ENCODE measurements at regions not wholly inside any gene's neighbourhood (a gene's known extent, or its start where the extent isn't known, plus 50 kb on each side); places are given as distances from the start of the nearest gene placed in this dataset.

GRCh38 chr6:14635195-14635594, 517.6 kb downstream of the CD83 start:
- Mint-ChIP-seq H3K36me3 (peaks cover 1% of the 10 kb centered on the region), H3K4me1 (peaks cover 51% of the 10 kb centered on the region), H3K9me3 (no peaks in the 10 kb centered on the region), H3K4me3 (peak overlapping the region; percentile 67), H3K27me3 (peaks cover 38% of the 10 kb centered on the region), H3K27ac (peak overlapping the region; percentile 93)
- CTCF ChIA-PET = interaction anchor here (1.2 to 1.6 kb wide), 2 partner anchors 30 to 76 kb away, joined by 3 to 7 read pairs; no protein-coding TSS in a partner anchor
- peak; percentile 76 for DNase-seq

GRCh38 chr6:14635934-14636591, 518.5 kb downstream of the CD83 start:
- H3K4me1 Mint-ChIP-seq = peaks cover 51% of the 10 kb centered on the region
- H3K36me3 Mint-ChIP-seq = peaks cover 1% of the 10 kb centered on the region

GRCh38 chr6:14638435-14638905, 520.9 kb downstream of the CD83 start:
- Mint-ChIP-seq H3K36me3 (peaks cover 1% of the 10 kb centered on the region), H3K9me3 (no peaks in the 10 kb centered on the region), H3K4me1 (peaks cover 50% of the 10 kb centered on the region), H3K27ac (no peak overlapping the region), H3K27me3 (peaks cover 18% of the 10 kb centered on the region), H3K4me3 (no peak overlapping the region)
- CTCF ChIA-PET = no interaction called here
- no peak for DNase-seq

More at GRCh38 chr6:14635934-14636591, 518.5 kb downstream of the CD83 start:
- peaks cover 37% of the 10 kb centered on the region for H3K27me3 Mint-ChIP-seq
- peak overlapping the region; percentile 93 for H3K27ac Mint-ChIP-seq
- H3K9me3 Mint-ChIP-seq = no peaks in the 10 kb centered on the region
- CTCF ChIA-PET = interaction anchor here (1.3 to 1.6 kb wide), 2 partner anchors 15 to 75 kb away, joined by 3 to 7 read pairs; no protein-coding TSS in a partner anchor
- DNase-seq = peak; percentile 48
- peak overlapping the region; percentile 67 for H3K4me3 Mint-ChIP-seq

GRCh38 chr6:14638906-14639761, 521.6 kb downstream of the CD83 start:
- CTCF ChIA-PET = interaction anchor here (0.9 to 1.3 kb wide), 2 partner anchors 10 to 15 kb away, joined by 3 read pairs; no protein-coding TSS in a partner anchor

GRCh38 chr6:14639983-14640599, 522.5 kb downstream of the CD83 start:
- Mint-ChIP-seq H3K4me3 (no peak overlapping the region), H3K27me3 (peaks cover 10% of the 10 kb centered on the region), H3K36me3 (peaks cover 1% of the 10 kb centered on the region), H3K27ac (no peak overlapping the region), H3K9me3 (no peaks in the 10 kb centered on the region), H3K4me1 (peaks cover 34% of the 10 kb centered on the region)
- CTCF ChIA-PET = interaction anchor here (0.9 to 1.3 kb wide), 2 partner anchors 11 to 16 kb away, joined by 3 read pairs; no protein-coding TSS in a partner anchor
- DNase-seq = no peak

More at GRCh38 chr6:14638906-14639761, 521.6 kb downstream of the CD83 start:
- no peak for DNase-seq
- peaks cover 1% of the 10 kb centered on the region for H3K36me3 Mint-ChIP-seq
- H3K27ac Mint-ChIP-seq = no peak overlapping the region
- H3K9me3 Mint-ChIP-seq = no peaks in the 10 kb centered on the region
- H3K27me3 Mint-ChIP-seq = peaks cover 11% of the 10 kb centered on the region
- no peak overlapping the region for H3K4me3 Mint-ChIP-seq
- H3K4me1 Mint-ChIP-seq = peaks cover 44% of the 10 kb centered on the region

GRCh38 chr6:14640631-14641030, 523.1 kb downstream of the CD83 start:
- Mint-ChIP-seq H3K4me1 (peaks cover 29% of the 10 kb centered on the region), H3K27me3 (peaks cover 10% of the 10 kb centered on the region), H3K4me3 (no peak overlapping the region), H3K36me3 (peaks cover 1% of the 10 kb centered on the region), H3K27ac (no peak overlapping the region), H3K9me3 (no peaks in the 10 kb centered on the region)
- CTCF ChIA-PET = interaction anchor here (1.3 kb wide), 1 partner anchor 17 kb away, joined by 3 read pairs; no protein-coding TSS in a partner anchor
- DNase-seq = no peak

GRCh38 chr6:14641423-14642135, 524.0 kb downstream of the CD83 start:
- Mint-ChIP-seq H3K4me1 (peaks cover 19% of the 10 kb centered on the region), H3K27me3 (peaks cover 10% of the 10 kb centered on the region), H3K27ac (peak overlapping the region; percentile 19), H3K9me3 (no peaks in the 10 kb centered on the region), H3K4me3 (no peak overlapping the region), H3K36me3 (peaks cover 1% of the 10 kb centered on the region)
- no peak for DNase-seq
- CTCF ChIA-PET = no interaction called here

GRCh38 chr6:14642136-14642505, 524.5 kb downstream of the CD83 start:
- no peak overlapping the region for H3K27ac Mint-ChIP-seq
- H3K9me3 Mint-ChIP-seq = no peaks in the 10 kb centered on the region
- peaks cover 1% of the 10 kb centered on the region for H3K36me3 Mint-ChIP-seq
- no peak overlapping the region for H3K4me3 Mint-ChIP-seq
- peaks cover 14% of the 10 kb centered on the region for H3K4me1 Mint-ChIP-seq
- DNase-seq = no peak
- peaks cover 10% of the 10 kb centered on the region for H3K27me3 Mint-ChIP-seq
- CTCF ChIA-PET = no interaction called here

- DNase-seq = no peak
- Mint-ChIP-seq H3K27me3 (peaks cover 13% of the 10 kb centered on the region), H3K9me3 (no peaks in the 10 kb centered on the region), H3K4me1 (peaks cover 9% of the 10 kb centered on the region), H3K36me3 (no peaks in the 10 kb centered on the region), H3K27ac (no peak overlapping the region), H3K4me3 (no peak overlapping the region)
- CTCF ChIA-PET = no interaction called here
Observed at GRCh38 chr6:14642842-14643241, 525.3 kb downstream of the CD83 start.

GRCh38 chr6:14644381-14644780, 526.8 kb downstream of the CD83 start:
- H3K4me1 Mint-ChIP-seq = peaks cover 3% of the 10 kb centered on the region
- H3K4me3 Mint-ChIP-seq = no peak overlapping the region
- DNase-seq = no peak
- H3K27me3 Mint-ChIP-seq = peaks cover 13% of the 10 kb centered on the region
- no peaks in the 10 kb centered on the region for H3K36me3 Mint-ChIP-seq
- CTCF ChIA-PET = no interaction called here
- no peak overlapping the region for H3K27ac Mint-ChIP-seq
- H3K9me3 Mint-ChIP-seq = peaks cover 4% of the 10 kb centered on the region

- Mint-ChIP-seq H3K27ac (no peak overlapping the region), H3K27me3 (peaks cover 11% of the 10 kb centered on the region), H3K36me3 (no peaks in the 10 kb centered on the region), H3K4me1 (no peaks in the 10 kb centered on the region), H3K9me3 (peaks cover 4% of the 10 kb centered on the region), H3K4me3 (no peak overlapping the region)
- no peak for DNase-seq
- CTCF ChIA-PET = no interaction called here
Observed at GRCh38 chr6:14645221-14645620, 527.6 kb downstream of the CD83 start.

- peaks cover 9% of the 10 kb centered on the region for H3K27me3 Mint-ChIP-seq
Observed at GRCh38 chr6:14645841-14646240, 528.3 kb downstream of the CD83 start.

GRCh38 chr6:14646371-14646770, 528.8 kb downstream of the CD83 start:
- H3K9me3 Mint-ChIP-seq = peaks cover 4% of the 10 kb centered on the region
- CTCF ChIA-PET = no interaction called here
- no peaks in the 10 kb centered on the region for H3K4me1 Mint-ChIP-seq
- no peak overlapping the region for H3K4me3 Mint-ChIP-seq
- no peak for DNase-seq
- no peaks in the 10 kb centered on the region for H3K36me3 Mint-ChIP-seq
- peaks cover 9% of the 10 kb centered on the region for H3K27me3 Mint-ChIP-seq
- no peak overlapping the region for H3K27ac Mint-ChIP-seq

More at GRCh38 chr6:14645841-14646240, 528.3 kb downstream of the CD83 start:
- Mint-ChIP-seq H3K4me3 (no peak overlapping the region), H3K36me3 (no peaks in the 10 kb centered on the region), H3K9me3 (peaks cover 4% of the 10 kb centered on the region), H3K4me1 (no peaks in the 10 kb centered on the region), H3K27ac (no peak overlapping the region)
- no peak for DNase-seq
- CTCF ChIA-PET = no interaction called here

GRCh38 chr6:14647357-14647756, 529.8 kb downstream of the CD83 start:
- Mint-ChIP-seq H3K36me3 (no peaks in the 10 kb centered on the region), H3K9me3 (peaks cover 4% of the 10 kb centered on the region), H3K27ac (no peak overlapping the region), H3K4me1 (no peaks in the 10 kb centered on the region), H3K27me3 (peaks cover 13% of the 10 kb centered on the region), H3K4me3 (no peak overlapping the region)
- no peak for DNase-seq
- CTCF ChIA-PET = no interaction called here

All from activated naive CD4-positive, alpha-beta T cell treated with anti-CD3 and anti-CD28 coated beads, Interleukin-2, amount 10 ng/mL, durations not matched to agents 7 days and 5 days (primary cell).